KOPT-K1 (cell line): ENCODE measurements at regions not wholly inside any gene's neighbourhood (a gene's known extent, or its start where the extent isn't known, plus 50 kb on each side); places are given as distances from the start of the nearest gene placed in this dataset.

Experiments used
- H3K27ac ChIP-seq: fragments of 200-600 bp; sonication (generic); 2 replicates; pipeline ENCODE4 v1.5.1; 2016; ENCODE audit warnings: antibody characterized with exemption, mild to moderate bottlenecking, low read depth, low read length; ENCODE audit not compliant: poor library complexity, severe bottlenecking
- H3K36me3 ChIP-seq: fragments of 200-600 bp; sonication (generic); 2 replicates; pipeline ENCODE4 v1.5.1; 2017; ENCODE audit warnings: antibody characterized with exemption, mild to moderate bottlenecking, low read length, moderate library complexity; ENCODE audit not compliant: insufficient read depth
- H3K9me3 ChIP-seq: fragments of 200-600 bp; sonication (generic); 2 replicates; pipeline ENCODE4 v1.5.1; 2017; ENCODE audit warnings: antibody characterized with exemption, low read length, mild to moderate bottlenecking; ENCODE audit not compliant: insufficient read depth, poor library complexity, severe bottlenecking

DNA sequence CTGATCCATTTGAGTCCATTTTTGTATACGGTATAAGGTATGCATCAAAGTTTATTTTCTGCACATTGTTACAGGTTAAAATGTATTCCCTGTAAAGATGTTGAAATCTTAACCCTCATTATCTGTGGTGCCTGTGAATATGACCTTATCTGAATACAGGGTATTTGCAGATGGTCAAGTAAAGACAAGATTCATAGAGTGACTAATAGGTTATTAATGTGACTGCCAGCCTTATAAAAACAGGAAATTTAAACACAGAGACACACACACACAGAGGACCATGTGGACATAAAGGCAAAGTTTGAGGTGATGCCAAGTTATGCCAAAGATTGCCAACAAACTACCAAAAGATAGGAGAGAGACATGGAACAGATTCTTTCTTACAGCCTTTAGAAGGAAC, 347.2 kb upstream of the DCN start:
- Histone ChIP-seq H3K27ac (no peak overlapping the region), H3K9me3 (peaks cover 15% of the 10 kb centered on the region), H3K36me3 (no peaks in the 10 kb centered on the region)

GRCh38 chr12:91523831-91524230, 341.2 kb upstream of the DCN start:
- H3K36me3 ChIP-seq: no peaks in the 10 kb centered on the region
- no peaks in the 10 kb centered on the region for H3K9me3 ChIP-seq
- H3K27ac ChIP-seq: no peak overlapping the region

GRCh38 chr12:91516695-91517047, 334.1 kb upstream of the DCN start:
- no peaks in the 10 kb centered on the region for H3K36me3 ChIP-seq

DNA sequence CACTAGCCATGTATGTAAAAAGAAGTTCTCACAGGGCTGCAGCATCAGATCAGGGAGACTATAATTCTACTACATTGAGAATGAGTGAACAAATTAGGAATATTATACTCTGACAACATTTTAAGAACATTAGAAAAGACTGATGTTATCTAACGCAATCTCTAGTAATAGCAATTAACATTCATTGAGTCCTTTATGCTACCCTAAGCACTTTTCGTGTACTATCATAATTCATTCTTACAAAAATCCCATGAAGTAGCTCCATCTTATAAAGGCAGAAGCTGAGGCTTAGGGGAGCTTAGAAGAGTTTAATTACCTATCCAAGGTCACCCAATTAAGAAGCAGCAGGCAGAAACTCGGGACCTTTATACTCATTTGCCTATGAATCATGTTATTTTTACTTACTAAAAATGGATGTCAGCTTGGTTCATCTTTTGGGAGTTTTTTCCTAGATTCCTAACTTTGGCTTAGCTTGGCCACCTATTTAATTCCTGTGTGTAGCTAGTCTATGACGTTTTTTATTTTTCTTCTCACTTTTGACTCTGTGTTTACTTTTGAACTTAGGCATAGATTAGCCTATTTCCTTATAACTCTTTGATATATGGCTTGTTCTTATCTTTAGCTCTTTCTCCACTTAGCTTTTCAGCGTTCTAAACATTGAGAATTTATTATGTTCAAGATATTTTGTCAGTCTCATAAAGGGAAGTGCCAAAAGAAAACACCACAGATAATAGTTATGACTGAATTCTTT, 333.5 kb upstream of the DCN start:
- Histone ChIP-seq H3K27ac (no peak overlapping the region), H3K9me3 (no peaks in the 10 kb centered on the region), H3K36me3 (no peaks in the 10 kb centered on the region)

More at GRCh38 chr12:91516695-91517047, 334.1 kb upstream of the DCN start:
- no peaks in the 10 kb centered on the region for H3K9me3 ChIP-seq
- no peak overlapping the region for H3K27ac ChIP-seq

DNA sequence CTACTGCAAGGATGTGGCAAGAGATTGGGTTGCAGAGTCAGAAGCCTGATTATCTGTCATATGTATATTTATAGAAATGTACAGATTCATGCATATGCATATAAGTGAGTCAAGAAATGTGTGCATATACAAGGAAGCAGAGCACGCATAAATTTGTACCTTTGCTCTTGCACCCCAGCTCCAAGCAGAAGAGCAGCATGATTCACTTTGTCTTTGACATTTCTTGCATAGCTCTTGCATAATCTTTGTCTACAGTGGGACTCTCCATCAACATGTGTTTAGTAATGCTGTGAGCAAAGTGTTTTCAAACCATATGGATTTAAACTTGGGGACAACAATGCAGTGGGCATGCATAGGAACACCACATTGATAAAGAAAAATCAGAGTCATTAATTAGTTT, 330.7 kb upstream of the DCN start:
- H3K9me3 ChIP-seq: no peaks in the 10 kb centered on the region

GRCh38 chr12:91511795-91512420, 329.3 kb upstream of the DCN start:
- no peak overlapping the region for H3K27ac ChIP-seq
- H3K36me3 ChIP-seq: no peaks in the 10 kb centered on the region
- no peaks in the 10 kb centered on the region for H3K9me3 ChIP-seq

More for the DNA sequence above, 330.7 kb upstream of the DCN start:
- Histone ChIP-seq H3K36me3 (no peaks in the 10 kb centered on the region), H3K27ac (no peak overlapping the region)

- no peak overlapping the region for H3K27ac ChIP-seq
- H3K9me3 ChIP-seq: no peaks in the 10 kb centered on the region
- no peaks in the 10 kb centered on the region for H3K36me3 ChIP-seq
Measured at GRCh38 chr12:91507754-91508153, 325.1 kb upstream of the DCN start.

DNA sequence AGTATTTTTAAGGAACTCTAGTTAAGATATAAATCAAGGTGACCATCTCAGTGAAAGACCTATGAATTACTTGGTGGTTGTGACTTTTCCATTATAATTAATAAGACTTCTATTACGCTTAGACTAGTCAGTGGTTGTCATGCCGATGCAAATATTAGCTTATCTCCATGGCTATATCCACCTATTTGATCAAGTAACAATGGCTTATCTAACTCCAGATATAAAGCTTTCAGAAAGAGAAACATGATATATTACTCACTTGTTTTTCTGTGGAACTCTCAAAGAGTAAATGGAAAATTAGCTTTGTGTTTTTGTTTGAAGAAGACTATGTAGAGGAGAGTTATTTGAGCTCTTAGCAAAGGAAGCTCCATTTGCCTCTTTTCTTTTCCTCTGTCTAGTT, 323.8 kb upstream of the DCN start:
- H3K36me3 ChIP-seq: no peaks in the 10 kb centered on the region
- H3K27ac ChIP-seq: no peak overlapping the region
- no peaks in the 10 kb centered on the region for H3K9me3 ChIP-seq

GRCh38 chr12:91505006-91505405, 322.4 kb upstream of the DCN start:
- Histone ChIP-seq H3K36me3 (no peaks in the 10 kb centered on the region), H3K27ac (no peak overlapping the region), H3K9me3 (no peaks in the 10 kb centered on the region)

- Histone ChIP-seq H3K27ac (no peak overlapping the region), H3K9me3 (no peaks in the 10 kb centered on the region), H3K36me3 (no peaks in the 10 kb centered on the region)
Measured at GRCh38 chr12:91502208-91502607, 319.6 kb upstream of the DCN start.

- Histone ChIP-seq H3K36me3 (no peaks in the 10 kb centered on the region), H3K27ac (no peak overlapping the region)
Measured at GRCh38 chr12:91496337-91496736, 313.7 kb upstream of the DCN start.

GRCh38 chr12:91493308-91493707, 310.7 kb upstream of the DCN start:
- H3K9me3 ChIP-seq: no peaks in the 10 kb centered on the region
- H3K27ac ChIP-seq: no peak overlapping the region
- no peaks in the 10 kb centered on the region for H3K36me3 ChIP-seq

More at GRCh38 chr12:91496337-91496736, 313.7 kb upstream of the DCN start:
- H3K9me3 ChIP-seq: no peaks in the 10 kb centered on the region

DNA sequence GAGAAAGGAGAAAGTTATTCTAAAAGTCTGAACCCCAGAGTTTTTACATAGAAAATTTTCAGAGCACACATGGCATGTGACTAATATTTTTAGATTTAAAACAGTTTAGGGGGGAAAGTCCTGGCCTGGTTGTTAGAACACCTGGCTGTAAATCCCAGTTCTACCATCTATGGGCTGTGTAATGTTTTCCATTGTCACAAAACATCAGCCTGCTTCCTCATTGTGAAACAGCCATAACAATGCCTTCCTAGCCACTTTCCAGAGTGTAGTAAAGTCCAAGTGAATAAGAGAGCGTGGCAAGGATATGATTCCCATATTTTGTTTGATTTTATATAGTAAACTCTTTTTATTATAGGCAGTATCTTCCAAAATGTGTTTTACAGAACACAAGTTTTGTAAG, 310.0 kb upstream of the DCN start:
- H3K36me3 ChIP-seq: no peaks in the 10 kb centered on the region
- no peak overlapping the region for H3K27ac ChIP-seq
- H3K9me3 ChIP-seq: no peaks in the 10 kb centered on the region

- no peak overlapping the region for H3K27ac ChIP-seq
- no peaks in the 10 kb centered on the region for H3K36me3 ChIP-seq
- H3K9me3 ChIP-seq: no peaks in the 10 kb centered on the region
Measured at GRCh38 chr12:91490667-91491311, 308.2 kb upstream of the DCN start.

DNA sequence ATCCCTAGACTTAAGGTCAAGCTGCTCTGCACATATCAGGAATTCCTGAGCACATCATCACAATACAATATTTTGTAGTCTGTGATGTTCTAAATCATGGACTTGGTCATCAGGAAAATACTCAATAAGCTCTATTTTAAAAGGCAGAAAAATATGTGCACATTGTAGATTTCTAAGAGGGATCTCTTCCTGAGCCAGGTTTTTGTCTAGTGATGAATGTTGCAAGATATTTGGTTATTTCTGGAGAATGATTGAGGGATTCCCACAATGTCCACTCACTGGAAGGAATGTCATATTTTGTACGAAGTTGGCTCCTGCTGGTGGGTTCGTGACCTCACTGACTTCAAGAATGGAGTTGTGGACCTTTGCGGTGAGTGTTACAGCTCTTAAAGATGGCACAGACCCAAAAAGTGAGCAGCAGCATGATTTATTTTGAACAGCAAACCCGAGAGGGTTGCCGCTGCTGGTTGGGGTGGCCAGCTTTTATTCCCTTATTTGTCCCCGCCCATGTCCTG, 300.9 kb upstream of the DCN start:
- Histone ChIP-seq H3K27ac (no peak overlapping the region), H3K9me3 (no peaks in the 10 kb centered on the region), H3K36me3 (no peaks in the 10 kb centered on the region)
